Keratinocyte (primary cell): ENCODE measurements at regions not wholly inside any gene's neighbourhood (a gene's known extent, or its start where the extent isn't known, plus 50 kb on each side); places are given as distances from the start of the nearest gene placed in this dataset.

ENCODE experiments used
- DNase-seq: peaks from one replicate; pipeline ENCODE4 v3.0.0-alpha.2; 2011; ENCODE audit warnings: low read depth, missing footprints, low spot score
- FAIRE-seq: peaks from 2 replicates; lab custom pipeline; 2011; peaks lifted over from hg19 to GRCh38; lab: Jason Lieb, UNC
- H2AFZ ChIP-seq: 2 replicates; pipeline ENCODE4 v1.6.0; 2012; ENCODE audit warnings: low read length, control low read depth, inconsistent platforms; ENCODE audit not compliant: control insufficient read depth
- H3K27ac ChIP-seq: 2 replicates; pipeline ENCODE4 v1.5.1; 2011; ENCODE audit warnings: low read length; ENCODE audit not compliant: control insufficient read depth, insufficient read depth
- H3K27me3 ChIP-seq: 3 replicates; pipeline ENCODE4 v1.6.0; 2011; ENCODE audit warnings: low read length; ENCODE audit not compliant: control insufficient read depth, insufficient read depth; ENCODE audit errors: extremely low read depth
- H3K36me3 ChIP-seq, 2 experiments: 2 replicates in 1 of 2; 3 replicates in 1 of 2; pipeline ENCODE4 v1.5.1; 2011; ENCODE audit warnings: low read length in 2 of 2, mild to moderate bottlenecking in 1 of 2; ENCODE audit not compliant: control insufficient read depth in 2 of 2, insufficient read depth in 2 of 2; ENCODE audit errors: extremely low read depth in 1 of 2
- H3K4me1 ChIP-seq: 3 replicates; pipeline ENCODE4 v1.5.1; 2011; ENCODE audit warnings: low read length; ENCODE audit not compliant: control insufficient read depth, insufficient read depth; ENCODE audit errors: extremely low read depth
- H3K4me2 ChIP-seq: 3 replicates; pipeline ENCODE4 v1.6.0; 2011; ENCODE audit warnings: low read depth, low read length; ENCODE audit not compliant: control insufficient read depth, insufficient read depth; ENCODE audit errors: extremely low read depth
- H3K4me3 ChIP-seq, 3 experiments: fragments of 200-600 bp in 1 of 3; sonication (generic) in 1 of 3; 2 replicates in 2 of 3; 3 replicates in 1 of 3; pipeline ENCODE4 v1.5.1; 2011 to 2016; ENCODE audit warnings: low read length in 3 of 3, mild to moderate bottlenecking in 3 of 3, control low read depth in 2 of 3, inconsistent platforms in 1 of 3, low read depth in 1 of 3, mixed read lengths in 1 of 3, mixed run types in 1 of 3, moderate library complexity in 1 of 3; ENCODE audit not compliant: control insufficient read depth in 2 of 3, insufficient read depth in 2 of 3; ENCODE audit errors: extremely low read depth in 1 of 3
- H3K79me2 ChIP-seq: 2 replicates; pipeline ENCODE4 v1.6.0; 2012; ENCODE audit warnings: low read length; ENCODE audit not compliant: control insufficient read depth, insufficient read depth
- H3K9ac ChIP-seq: 3 replicates; pipeline ENCODE4 v1.6.0; 2011; ENCODE audit warnings: low read length; ENCODE audit not compliant: control insufficient read depth, insufficient read depth; ENCODE audit errors: extremely low read depth
- H3K9me1 ChIP-seq: 3 replicates; pipeline ENCODE4 v1.6.0; 2011; ENCODE audit warnings: low read length; ENCODE audit not compliant: control insufficient read depth, insufficient read depth; ENCODE audit errors: extremely low read depth
- H3K9me3 ChIP-seq: 2 replicates; pipeline ENCODE4 v1.5.1; 2012; ENCODE audit warnings: low read depth, low read length; ENCODE audit not compliant: control insufficient read depth
- H4K20me1 ChIP-seq: 3 replicates; pipeline ENCODE4 v1.6.0; 2011; ENCODE audit warnings: low read length; ENCODE audit not compliant: control insufficient read depth, insufficient read depth; ENCODE audit errors: extremely low read depth
- EZH2 ChIP-seq: IDR thresholded peaks from one replicate; pipeline ENCODE4 v1.6.1; 2012; ENCODE audit warnings: inconsistent platforms, mild to moderate bottlenecking, low read length, moderate library complexity
- dilution Hi-C: fragments of 300-500 bp; cut with MboI; formaldehyde crosslinking; loops from one replicate; pipeline ENCODE4 v1.7.0; 2020; ENCODE audit warnings: low sequenced_read_pairs; ENCODE audit not compliant: extremely low pct_ligation_motif_present
- TF ChIP-seq, protein P1 (sequence below), 3 experiments: IDR thresholded peaks in 1 of 3; conservative IDR thresholded peaks in 1 of 3; optimal IDR thresholded peaks in 1 of 3; 2 replicates in 2 of 3; 3 replicates in 1 of 3; pipeline versions ENCODE3 to v1.5.1; 2011; ENCODE audit warnings: low read length in 3 of 3, mild to moderate bottlenecking in 3 of 3, moderate library complexity in 2 of 3, control low read depth in 1 of 3, inconsistent platforms in 1 of 3; ENCODE audit not compliant: insufficient read depth in 2 of 3; ENCODE audit errors: extremely low read depth in 1 of 3

DNA sequence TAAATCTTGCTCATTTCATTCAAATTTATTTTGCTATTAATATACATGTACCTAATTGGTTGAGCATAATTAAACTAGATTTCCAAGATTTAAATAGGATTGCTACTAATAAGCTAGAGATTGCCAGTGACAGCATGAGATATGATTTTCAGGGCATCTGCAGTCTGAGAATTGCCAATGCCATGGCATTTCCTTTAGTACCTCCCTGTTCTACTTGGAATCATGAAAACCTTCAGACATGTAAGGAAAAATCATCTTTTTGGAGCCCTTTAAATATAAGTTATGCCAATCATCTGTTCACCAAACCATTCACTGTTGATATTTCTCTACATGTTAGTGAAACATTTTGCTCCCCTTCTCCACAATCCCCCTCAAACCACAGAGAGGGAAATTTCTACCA lies 691.4 kb downstream of the DNAH5 start:
- H3K9me1 ChIP-seq: no peaks in the 10 kb centered on the region
- no peaks in the 10 kb centered on the region for H3K36me3 ChIP-seq
- no peaks in the 10 kb centered on the region for H3K4me1 ChIP-seq
- no peak overlapping the region for H3K4me3 ChIP-seq
- DNase-seq (no peak), FAIRE-seq (no peak)
- H3K9ac ChIP-seq: no peak overlapping the region
- H3K9me3 ChIP-seq: no peaks in the 10 kb centered on the region
- no peak for TF ChIP-seq EZH2
- TF ChIP-seq, protein P1, sequence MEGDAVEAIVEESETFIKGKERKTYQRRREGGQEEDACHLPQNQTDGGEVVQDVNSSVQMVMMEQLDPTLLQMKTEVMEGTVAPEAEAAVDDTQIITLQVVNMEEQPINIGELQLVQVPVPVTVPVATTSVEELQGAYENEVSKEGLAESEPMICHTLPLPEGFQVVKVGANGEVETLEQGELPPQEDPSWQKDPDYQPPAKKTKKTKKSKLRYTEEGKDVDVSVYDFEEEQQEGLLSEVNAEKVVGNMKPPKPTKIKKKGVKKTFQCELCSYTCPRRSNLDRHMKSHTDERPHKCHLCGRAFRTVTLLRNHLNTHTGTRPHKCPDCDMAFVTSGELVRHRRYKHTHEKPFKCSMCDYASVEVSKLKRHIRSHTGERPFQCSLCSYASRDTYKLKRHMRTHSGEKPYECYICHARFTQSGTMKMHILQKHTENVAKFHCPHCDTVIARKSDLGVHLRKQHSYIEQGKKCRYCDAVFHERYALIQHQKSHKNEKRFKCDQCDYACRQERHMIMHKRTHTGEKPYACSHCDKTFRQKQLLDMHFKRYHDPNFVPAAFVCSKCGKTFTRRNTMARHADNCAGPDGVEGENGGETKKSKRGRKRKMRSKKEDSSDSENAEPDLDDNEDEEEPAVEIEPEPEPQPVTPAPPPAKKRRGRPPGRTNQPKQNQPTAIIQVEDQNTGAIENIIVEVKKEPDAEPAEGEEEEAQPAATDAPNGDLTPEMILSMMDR (optimal IDR thresholded peaks at IDR 0.05 in 1 of 3, IDR thresholded peaks at IDR 0.05 in 1 of 3, conservative IDR thresholded peaks at IDR 0.05 in 1 of 3; ENCODE audit: extremely low read depth in 1 of 3, insufficient read depth in 2 of 3, low read length in 3 of 3): no peak
- no peaks in the 10 kb centered on the region for H3K27me3 ChIP-seq
- no peak overlapping the region for H3K4me2 ChIP-seq
- no peak overlapping the region for H2AFZ ChIP-seq
- H3K27ac ChIP-seq: no peak overlapping the region
- H4K20me1 ChIP-seq: no peaks in the 10 kb centered on the region
- dilution Hi-C loops: no loop called here
- no peaks in the 10 kb centered on the region for H3K79me2 ChIP-seq

DNA sequence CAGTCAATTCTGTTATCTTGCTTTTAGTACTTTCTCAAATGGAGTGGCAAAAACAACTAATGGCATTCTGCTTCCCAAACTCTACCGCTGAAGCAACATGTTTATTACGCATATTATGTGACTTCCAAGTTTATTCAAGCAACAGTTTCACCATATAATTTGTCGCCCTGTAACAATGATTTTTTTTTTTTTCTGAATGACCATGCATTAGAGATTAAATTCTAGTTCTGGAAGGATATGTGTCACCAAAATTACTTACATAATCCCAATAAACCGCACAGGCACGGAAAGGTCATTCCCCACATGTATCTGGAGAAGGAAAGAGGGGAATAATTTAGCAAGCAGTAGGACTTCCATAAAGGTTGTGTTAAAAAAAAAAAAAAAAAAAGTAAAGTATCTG lies 691.8 kb downstream of the DNAH5 start:
- H3K27me3 ChIP-seq: no peaks in the 10 kb centered on the region
- no peaks in the 10 kb centered on the region for H3K79me2 ChIP-seq
- DNase-seq (no peak), FAIRE-seq (no peak)
- TF ChIP-seq, protein P1 (optimal IDR thresholded peaks at IDR 0.05 in 1 of 3, IDR thresholded peaks at IDR 0.05 in 1 of 3, conservative IDR thresholded peaks at IDR 0.05 in 1 of 3; ENCODE audit: extremely low read depth in 1 of 3, insufficient read depth in 2 of 3, low read length in 3 of 3): no peak
- TF ChIP-seq EZH2: no peak
- dilution Hi-C loops: no loop called here
- no peak overlapping the region for H2AFZ ChIP-seq
- no peak overlapping the region for H3K4me2 ChIP-seq
- H3K4me3 ChIP-seq: no peak overlapping the region
- H3K9me3 ChIP-seq: no peaks in the 10 kb centered on the region
- H3K36me3 ChIP-seq: no peaks in the 10 kb centered on the region
- no peaks in the 10 kb centered on the region for H4K20me1 ChIP-seq
- H3K4me1 ChIP-seq: no peaks in the 10 kb centered on the region
- no peak overlapping the region for H3K27ac ChIP-seq
- no peak overlapping the region for H3K9ac ChIP-seq
- H3K9me1 ChIP-seq: no peaks in the 10 kb centered on the region
